ENCODE measurements at regions not wholly inside any gene's neighbourhood (a gene's known extent, or its start where the extent isn't known, plus 50 kb on each side); places are given as distances from the start of the nearest gene placed in this dataset.

GRCh38 chr1:70667494-70668170 is 256.6 kb downstream of the CTH start:
- no peak overlapping the region for H3K4me3 ChIP-seq (ENCODE audit: low read length)
- TF ChIP-seq CTCF (conservative IDR thresholded peaks at IDR 0.05; ENCODE audit: low read depth, low read length): no peak
- no peak for DNase-seq (ENCODE audit: low read depth)

- no peak for DNase-seq (ENCODE audit: low read depth)
- TF ChIP-seq CTCF (conservative IDR thresholded peaks at IDR 0.05; ENCODE audit: low read depth, low read length): no peak
Measured at GRCh38 chr1:70671006-70671405, 259.9 kb downstream of the CTH start.

GRCh38 chr1:70672442-70672888 is 261.4 kb downstream of the CTH start:
- DNase-seq (ENCODE audit: low read depth): no peak
- no peak overlapping the region for H3K4me3 ChIP-seq (ENCODE audit: low read length)
- no peak for TF ChIP-seq CTCF (conservative IDR thresholded peaks at IDR 0.05; ENCODE audit: low read depth, low read length)

More at GRCh38 chr1:70671006-70671405, 259.9 kb downstream of the CTH start:
- H3K4me3 ChIP-seq (ENCODE audit: low read length): no peak overlapping the region

- DNase-seq (ENCODE audit: low read depth): no peak
- H3K4me3 ChIP-seq (ENCODE audit: low read length): no peak overlapping the region
- TF ChIP-seq CTCF (conservative IDR thresholded peaks at IDR 0.05; ENCODE audit: low read depth, low read length): no peak
Measured at GRCh38 chr1:70674941-70675685, 264.0 kb downstream of the CTH start.

- TF ChIP-seq CTCF (conservative IDR thresholded peaks at IDR 0.05; ENCODE audit: low read depth, low read length): no peak
- no peak overlapping the region for H3K4me3 ChIP-seq (ENCODE audit: low read length)
- DNase-seq (ENCODE audit: low read depth): no peak
Measured at GRCh38 chr1:70675737-70676156, 264.7 kb downstream of the CTH start.

GRCh38 chr1:70685300-70686286 is 274.5 kb downstream of the CTH start:
- TF ChIP-seq CTCF (conservative IDR thresholded peaks at IDR 0.05; ENCODE audit: low read depth, low read length): peak; percentile 95
- DNase-seq (ENCODE audit: low read depth): peak; percentile 19
- H3K4me3 ChIP-seq (ENCODE audit: low read length): no peak overlapping the region
